ENCODE measurements at regions not wholly inside any gene's neighbourhood (a gene's known extent, or its start where the extent isn't known, plus 50 kb on each side); places are given as distances from the start of the nearest gene placed in this dataset.

DNA sequence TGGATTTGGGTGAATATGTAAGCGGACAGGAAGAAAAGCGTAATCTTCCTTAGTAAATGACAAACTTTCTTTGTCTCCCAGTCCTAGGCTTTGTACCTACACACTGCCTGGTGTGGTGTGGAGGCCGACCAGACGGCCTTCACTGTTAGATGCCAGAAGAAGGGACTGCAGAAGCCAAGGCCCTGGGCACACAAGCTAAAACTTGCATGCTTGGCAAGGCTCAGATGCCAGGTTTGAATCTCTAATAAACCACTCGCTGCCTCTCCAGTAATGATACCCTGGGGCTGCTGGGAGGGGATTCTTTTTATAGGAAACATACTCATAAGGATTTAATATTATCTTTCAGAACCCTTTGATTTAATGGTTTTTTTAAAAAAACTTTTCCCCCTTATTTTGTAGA is 263.8 kb downstream of the PTPRC start:
- no peak for DNase-seq (ENCODE audit: extremely low read depth, low read depth)

DNA sequence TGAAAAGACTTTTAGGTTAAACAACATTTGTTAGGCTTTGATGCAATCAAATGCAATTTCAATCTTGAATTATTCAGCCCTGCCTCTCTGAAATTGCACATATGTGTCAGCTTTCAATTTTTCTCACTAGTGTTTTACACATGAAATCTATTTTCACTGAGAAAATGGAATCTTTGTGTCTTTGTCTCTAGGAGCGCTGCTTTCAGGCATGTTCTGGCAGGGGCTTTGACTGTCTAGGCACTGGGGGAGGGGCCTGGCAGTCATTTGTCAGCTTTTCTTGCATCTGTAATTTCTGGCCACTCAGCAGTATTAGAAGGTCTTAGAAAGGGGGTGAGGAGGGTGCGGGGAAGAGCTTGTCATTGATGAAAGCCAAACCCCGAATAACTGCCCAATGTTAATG is 264.4 kb downstream of the PTPRC start:
- peak; percentile 71 for DNase-seq (ENCODE audit: extremely low read depth, low read depth)

DNA sequence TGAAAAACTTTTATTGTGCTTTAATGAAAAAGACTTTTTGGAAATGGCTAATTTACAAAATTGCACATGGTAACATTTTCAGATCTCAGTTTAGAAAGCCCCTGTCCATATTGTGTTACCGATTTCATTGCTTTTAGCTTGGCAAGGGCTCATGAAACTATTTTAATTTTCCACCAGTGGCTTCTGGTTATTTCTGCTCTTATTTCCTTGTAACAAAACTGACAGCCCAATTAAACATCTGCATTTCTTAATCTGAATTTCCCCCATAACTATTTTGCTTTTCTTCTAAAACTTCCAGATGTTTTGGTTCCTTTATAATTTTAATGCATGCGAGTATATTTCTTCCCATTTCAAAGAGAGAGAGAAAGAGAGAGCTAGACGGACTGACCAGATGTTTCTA is 264.8 kb downstream of the PTPRC start:
- no peak for DNase-seq (ENCODE audit: extremely low read depth, low read depth)

DNA sequence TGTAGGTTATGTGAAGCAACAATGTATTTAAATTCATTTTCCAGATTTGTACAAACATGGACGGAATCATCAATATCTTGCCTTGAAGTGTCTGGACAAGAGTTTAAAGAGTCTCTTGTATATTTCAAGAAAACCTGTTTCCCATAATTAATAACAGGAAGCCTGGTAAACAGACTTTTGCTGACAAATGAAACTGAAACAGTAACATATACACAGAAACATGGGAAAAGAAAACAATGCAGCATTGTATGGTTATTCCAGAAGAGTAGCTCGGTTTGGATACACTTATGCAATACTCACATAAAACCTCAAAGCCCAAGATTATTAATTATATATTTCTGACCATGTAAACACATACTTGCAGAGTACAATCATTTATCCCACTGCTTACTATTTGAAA is 265.5 kb downstream of the PTPRC start:
- DNase-seq (ENCODE audit: extremely low read depth, low read depth), result no peak

DNA sequence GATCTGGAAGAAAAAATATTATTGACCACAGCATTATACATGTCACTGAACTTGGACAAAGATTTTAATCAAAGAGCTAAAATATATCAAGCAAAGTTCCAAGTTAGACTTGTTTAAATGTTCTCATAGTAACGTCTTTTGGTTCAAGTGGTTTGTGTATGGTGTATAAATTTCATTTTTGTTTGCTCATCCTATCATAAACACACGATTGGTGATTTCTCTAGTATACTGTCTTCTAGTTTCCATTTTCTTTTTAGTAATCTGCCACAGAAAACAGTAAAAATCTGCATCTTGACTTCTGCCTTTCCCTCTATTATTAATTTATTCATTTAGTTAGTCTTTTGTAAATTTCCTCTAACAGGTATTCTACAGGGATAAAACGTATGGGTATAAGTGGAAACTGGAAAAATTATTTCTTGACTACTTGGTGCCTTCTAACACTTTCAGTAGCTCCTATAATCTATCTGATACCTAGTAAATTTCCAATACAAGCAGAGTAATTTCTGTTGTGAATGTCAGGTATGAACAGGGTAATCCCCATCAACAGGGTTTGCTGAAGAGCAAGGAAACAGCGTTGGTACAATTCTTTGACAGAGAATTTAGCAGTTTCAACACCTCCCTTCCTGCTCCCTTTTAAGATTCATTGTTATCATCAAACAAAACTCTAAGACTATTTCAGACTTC is 268.0 kb downstream of the PTPRC start:
- no peak for DNase-seq (ENCODE audit: extremely low read depth, low read depth)

DNA sequence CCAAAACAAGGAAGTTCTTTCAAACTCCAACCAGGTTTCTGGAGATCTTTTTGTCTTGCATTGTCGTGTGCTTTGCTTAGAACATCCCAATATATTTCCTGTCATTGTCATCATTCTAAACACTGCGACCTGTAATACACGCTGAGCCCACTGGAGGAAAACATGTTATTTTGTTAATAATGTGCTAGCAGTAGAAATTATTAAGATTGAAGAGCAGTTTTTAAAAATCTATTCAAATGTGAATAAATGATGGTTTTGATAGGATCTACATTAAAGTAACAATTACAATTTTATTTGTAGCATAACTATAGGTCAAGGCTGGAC is 268.5 kb downstream of the PTPRC start:
- no peak for DNase-seq (ENCODE audit: extremely low read depth, low read depth)

DNA sequence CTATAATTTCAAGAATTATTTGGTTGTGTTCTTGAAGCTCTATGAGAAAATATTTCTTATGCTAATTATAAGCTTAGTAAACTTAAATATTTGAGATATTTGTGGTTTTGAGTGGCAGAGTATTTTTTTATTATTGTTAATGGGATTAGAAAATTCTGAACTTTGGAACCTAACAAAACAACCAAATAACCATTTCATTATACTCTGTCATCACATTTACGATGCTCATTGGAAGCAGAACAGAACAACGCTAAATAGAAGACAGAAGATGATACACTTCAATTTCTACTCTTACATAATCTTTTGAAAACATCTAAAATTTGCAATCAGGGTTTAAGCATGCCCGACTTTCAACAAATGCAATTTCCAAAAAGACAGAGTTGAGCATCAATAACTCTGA is 270.2 kb downstream of the PTPRC start:
- no peak for DNase-seq (ENCODE audit: extremely low read depth, low read depth)

DNA sequence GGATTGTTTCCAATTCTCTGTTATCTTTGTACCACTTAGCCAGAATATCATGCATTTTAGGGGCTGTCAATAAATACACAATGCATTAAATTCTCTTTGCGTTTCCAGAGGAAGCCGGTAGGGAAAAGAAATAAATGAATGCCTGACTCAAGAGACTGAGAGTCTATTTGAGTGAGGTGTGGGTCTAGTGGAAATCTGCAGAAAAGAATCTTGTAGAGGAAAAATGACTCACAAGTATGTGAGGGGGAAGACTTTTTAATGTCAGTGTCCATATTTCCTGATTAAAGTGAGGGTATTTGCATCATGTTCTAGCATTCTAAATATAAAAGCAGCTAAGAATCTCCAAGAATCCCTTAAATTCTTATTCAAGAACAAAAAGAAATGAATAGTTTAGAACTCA is 271.1 kb downstream of the PTPRC start:
- DNase-seq (ENCODE audit: extremely low read depth, low read depth), result no peak

DNA sequence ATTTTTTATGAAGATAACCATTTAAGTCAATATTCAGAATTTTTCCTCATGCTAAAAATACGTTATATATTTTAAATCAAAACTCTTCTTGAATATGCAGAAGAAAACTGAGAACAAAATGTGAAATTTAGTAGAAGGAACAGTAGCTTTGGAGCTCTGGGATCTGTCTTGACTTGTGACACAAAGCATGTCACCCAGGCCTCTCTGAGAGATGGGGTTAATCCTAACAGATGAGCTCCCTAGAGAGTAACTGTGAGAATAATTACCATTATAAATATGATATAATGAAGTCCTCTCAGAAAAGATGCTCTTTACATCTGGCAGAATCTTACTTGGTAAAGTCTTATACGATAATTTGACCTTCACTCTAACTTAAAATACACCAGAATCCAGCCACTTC is 272.0 kb downstream of the PTPRC start:
- no peak for DNase-seq (ENCODE audit: extremely low read depth, low read depth)

DNA sequence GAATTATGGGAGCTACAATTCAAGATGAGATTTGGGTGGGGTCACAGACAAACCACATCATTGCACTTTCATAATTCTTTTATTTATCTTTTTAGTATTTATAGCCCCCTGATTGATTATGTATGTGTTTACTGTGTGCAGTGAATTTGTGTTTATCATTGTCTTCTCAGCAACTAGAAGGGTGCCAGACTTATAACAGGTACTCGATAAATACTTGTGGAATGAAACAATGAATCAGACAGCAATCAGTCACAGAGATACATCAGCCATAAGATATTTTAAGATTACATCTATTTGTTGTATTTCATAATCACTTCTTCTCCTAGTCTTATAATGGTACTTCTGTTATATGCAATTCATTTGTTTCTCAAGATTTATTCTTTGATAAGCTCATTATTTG is 273.2 kb downstream of the PTPRC start:
- peak; percentile 58 for DNase-seq (ENCODE audit: extremely low read depth, low read depth)

DNA sequence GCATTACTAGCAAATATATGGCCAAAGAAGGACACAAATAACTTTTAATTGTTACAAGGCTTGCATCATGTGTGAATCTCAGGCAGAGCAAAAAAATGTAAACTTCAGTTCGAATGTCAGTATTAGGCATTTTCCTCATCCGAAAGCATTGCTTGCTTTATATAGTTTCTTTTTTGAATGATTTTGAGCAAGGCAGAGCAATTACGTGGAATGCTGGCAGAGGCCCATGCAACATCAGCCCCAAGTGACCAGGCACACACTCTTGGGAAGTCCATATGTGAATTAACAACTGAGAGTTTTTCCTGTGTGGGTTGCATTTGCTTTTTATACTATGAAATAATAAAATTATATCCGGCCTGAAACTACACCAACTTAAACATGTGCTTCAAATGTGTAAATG is 274.8 kb downstream of the PTPRC start:
- no peak for DNase-seq (ENCODE audit: extremely low read depth, low read depth)

DNA sequence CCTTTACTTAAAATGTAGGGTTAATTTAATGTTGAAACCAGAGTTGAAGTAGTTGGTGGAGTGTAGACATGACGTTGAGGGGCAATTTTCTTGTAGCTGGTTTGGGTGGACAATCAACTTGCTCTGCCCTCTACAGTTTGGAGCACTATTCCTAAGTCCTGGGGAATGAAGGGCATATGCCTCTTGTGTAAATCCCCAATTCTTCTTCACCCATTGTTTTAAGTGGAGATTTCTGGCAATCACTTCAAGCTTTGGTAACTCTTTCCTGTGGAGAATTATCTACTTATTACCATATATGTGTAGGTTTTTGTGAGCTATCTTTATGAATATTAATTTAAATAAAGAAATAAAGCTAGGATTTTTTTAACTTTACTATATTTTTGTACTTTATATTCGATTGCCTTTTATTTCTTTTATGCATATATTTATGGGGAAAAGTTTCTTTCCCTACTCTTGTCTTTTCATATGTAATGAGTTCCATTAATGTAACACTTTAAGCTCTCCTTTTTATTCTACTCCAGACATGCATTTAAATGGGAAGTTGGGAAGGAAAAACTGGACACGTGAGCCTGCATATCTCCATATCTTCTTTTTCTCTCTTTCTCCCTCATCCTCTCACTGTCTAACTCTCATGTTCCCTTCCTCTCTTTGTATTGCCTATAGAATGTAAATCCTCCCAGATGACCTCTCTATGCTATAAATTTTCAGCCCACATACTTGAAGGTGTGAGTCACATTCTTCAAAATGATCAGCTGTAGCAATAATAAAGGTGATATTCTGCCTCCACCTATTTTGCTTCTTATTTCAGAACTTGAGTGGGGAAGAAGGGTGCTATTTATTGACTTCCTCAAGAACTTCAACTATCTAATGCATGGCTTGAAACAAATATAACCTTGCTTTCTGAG is 276.7 kb downstream of the PTPRC start:
- no peak for DNase-seq (ENCODE audit: extremely low read depth, low read depth)

DNA sequence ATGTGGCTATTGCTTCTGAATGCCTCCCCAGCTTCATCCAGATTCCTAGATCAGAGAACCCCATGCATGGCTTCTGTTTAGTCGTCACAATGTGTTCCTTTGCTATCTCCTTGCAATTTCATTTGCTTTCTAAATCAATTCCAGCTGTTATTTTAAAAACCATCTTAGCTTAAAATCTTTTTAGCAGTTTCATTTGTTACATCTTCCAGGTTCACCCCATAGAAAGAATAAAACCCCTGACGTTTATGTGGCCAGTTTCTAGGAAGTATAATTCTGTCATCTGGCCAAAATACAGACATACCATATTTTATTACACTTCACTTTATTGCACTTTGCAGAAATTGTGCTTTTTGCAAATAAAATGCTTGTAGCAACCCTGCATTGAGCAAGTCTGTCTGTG is 278.4 kb downstream of the PTPRC start:
- no peak for DNase-seq (ENCODE audit: extremely low read depth, low read depth)

DNA sequence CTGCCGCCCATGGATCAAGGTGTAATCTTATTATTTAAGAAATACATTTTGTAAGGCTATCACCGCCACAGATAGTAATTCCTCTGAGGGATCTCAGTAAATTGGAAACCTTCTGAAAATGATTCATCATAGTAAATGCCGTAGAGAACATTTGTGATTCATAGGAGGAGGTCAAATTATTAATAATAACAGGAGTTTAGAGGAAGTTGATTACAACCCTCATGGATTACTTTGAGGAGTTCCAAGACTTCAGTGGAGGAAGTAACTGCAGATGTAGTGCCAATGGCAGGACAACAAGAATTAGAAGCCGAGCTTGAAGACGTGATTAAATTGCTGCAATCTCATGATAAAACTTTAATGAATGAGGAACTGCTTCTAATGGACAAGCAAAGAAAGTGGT is 280.1 kb downstream of the PTPRC start:
- DNase-seq (ENCODE audit: extremely low read depth, low read depth), result no peak

DNA sequence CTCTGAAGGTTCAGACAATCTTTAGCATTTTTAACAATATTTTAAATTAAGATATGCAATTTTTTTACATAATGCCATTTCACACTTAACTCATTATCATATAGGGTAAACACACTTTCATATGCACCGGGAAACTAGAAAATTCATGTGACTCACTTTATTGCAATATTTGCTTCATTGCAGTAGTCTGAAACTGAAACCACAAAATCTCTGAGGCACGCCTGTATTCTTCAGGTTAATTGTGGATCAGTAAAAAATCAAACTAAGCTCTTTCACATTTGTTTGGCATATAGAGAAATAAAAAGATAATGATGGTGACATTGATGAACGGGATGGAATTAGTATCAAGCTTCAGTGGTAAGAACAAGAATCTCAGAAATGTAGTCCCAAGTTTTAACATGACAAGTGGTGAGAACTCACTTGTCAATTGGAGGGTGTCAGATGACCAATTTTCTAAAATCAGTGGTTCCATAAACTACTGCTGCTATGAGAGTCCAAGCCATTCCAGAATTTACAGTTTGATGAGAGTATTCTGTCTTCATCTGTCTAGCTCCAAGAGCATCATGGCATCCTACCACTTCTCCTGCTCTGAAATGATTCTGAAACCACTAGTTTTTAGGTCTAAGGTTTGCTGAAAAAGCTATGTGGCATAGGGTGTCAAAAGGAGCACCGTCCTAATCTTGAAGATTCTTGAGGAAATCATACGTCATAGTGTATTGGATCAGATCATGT is 281.0 kb downstream of the PTPRC start:
- no peak for DNase-seq (ENCODE audit: extremely low read depth, low read depth)

DNA sequence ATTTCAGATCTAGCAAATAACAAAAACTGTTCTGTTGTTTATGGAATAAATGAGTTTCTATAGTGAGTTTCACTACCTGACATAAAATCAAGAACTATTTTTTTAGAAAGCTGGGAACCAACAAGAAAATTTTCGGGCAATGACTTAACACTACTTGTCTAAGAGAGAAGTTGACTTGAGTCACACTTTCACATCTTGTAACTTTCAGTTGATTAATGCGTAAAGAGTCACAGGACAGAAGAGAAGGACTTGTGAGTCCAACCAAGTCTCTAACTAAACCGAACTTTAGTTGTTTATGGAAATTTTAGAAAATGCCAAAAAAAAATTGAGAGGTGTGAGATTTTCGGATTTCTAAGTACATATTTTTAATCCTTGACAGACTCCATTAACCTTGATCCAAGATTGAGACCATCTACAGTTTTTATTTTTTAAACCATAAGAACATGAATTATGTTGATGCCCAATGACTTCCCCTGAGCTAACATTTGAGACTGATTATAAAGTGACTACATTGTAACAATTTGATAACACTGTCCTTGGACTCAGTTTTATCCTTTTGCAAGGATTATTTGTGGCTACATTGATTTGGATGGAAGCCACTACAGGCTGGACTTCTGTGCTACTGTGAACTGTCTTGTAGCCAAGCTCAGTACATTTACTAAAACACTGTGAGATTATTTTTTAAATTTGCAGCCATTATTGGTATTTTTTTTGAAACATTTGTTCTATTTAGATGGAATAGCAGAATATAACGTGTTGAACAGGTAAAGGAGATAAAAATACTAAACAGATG is 284.0 kb downstream of the PTPRC start:
- no peak for DNase-seq (ENCODE audit: extremely low read depth, low read depth)

DNA sequence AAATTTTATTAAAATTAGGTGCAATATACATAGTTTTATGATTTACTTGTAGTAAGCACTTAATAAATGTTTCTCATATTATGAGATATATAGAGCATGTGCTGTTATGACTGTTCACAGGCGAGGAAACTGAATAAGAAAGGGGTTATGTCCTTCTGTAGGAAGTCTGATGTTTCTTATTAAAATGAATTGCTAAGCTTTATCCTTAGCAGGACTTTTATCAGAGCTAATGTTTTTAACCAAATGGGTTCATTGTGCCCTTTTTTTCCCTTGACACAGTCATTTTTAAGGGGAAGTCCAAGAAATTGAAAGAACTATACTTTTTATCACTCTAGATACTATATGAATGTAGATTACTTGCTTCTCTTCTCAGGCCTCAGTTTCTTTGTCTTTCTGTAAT is 285.2 kb downstream of the PTPRC start:
- no peak for DNase-seq (ENCODE audit: extremely low read depth, low read depth)

DNA sequence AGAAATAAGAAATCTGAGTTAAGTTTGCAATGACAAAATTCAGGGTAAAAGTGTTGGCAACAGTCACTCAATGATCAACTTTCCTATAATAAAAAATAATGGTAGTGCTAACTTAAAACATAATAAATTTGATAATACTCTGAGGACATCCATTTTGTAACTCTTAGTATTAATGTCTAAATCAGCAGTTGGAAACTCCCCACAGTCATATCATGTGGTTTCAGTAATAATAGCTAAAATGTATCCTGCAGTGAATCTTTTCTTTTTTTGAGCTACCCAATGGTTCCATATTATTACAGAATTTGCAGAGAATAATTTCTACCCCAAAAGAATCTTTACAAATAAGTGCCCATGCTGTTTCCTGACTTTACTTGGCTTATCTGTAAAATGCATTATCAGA is 286.7 kb downstream of the PTPRC start:
- no peak for DNase-seq (ENCODE audit: extremely low read depth, low read depth)

DNA sequence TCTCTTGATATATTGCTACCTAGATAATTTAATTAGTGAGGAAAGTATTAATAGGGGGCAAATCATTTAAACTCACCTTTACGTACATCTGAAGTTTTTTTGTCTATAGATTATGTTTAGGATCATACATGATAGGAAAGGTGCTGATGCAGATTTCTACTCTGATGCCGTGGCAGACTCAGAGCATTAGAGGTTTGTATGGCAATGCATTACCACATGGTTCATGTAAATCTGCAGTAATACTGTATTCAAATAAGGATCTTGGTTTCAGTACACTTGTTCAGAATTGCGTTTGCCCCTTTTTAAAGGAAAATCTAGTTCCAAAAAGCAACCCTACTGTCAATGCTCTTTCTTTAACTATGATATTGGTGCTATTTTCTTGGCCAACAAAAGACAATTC is 288.3 kb downstream of the PTPRC start:
- DNase-seq (ENCODE audit: extremely low read depth, low read depth), result no peak

DNA sequence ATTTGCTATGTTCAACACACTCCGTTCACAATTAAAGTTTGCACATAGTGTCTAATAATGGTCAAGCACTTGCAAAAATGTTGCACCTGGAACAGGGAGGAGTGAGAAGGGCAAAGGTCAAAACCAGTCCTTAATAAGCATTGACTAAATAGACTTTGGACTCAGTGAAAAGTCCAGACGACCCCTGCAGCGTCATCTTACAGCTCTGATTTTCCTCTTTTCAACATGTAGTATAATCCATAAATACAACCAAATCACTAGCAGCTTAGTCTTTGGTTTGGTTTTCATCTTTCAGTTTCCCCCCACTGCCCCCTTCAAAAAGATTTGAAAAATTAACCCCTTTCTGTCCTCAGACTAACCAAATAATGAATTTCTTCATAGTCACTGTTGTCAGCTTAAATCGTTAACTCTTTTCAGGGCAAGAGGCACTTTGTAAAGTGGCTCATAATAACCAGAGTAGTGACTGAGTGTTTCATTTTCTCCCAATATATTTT is 290.3 kb downstream of the PTPRC start:
- no peak for DNase-seq (ENCODE audit: extremely low read depth, low read depth)
